Choroid plexus epithelial cell (primary cell): ENCODE measurements at regions not wholly inside any gene's neighbourhood (a gene's known extent, or its start where the extent isn't known, plus 50 kb on each side); places are given as distances from the start of the nearest gene placed in this dataset.

Experiments used
- DNase-seq: peaks from one replicate; pipeline ENCODE4 v3.0.0-alpha.2; 2010; ENCODE audit warnings: low read depth
- H3K4me3 ChIP-seq: 2 replicates; pipeline ENCODE4 v1.5.1; 2011; ENCODE audit warnings: low read depth, mild to moderate bottlenecking, control low read depth, low read length, moderate library complexity
- CTCF ChIP-seq: conservative IDR thresholded peaks from 2 replicates; pipeline ENCODE4 v1.5.1; 2011; ENCODE audit warnings: low read depth, mild to moderate bottlenecking, control low read depth, inconsistent platforms, low read length, moderate library complexity

GRCh38 chr3:110391640-110392395 lies 679.8 kb upstream of the NECTIN3 start:
- TF ChIP-seq CTCF, result no peak
- H3K4me3 ChIP-seq, result no peak overlapping the region
- DNase-seq, result peak; percentile 47

- H3K4me3 ChIP-seq, result no peak overlapping the region
- no peak for TF ChIP-seq CTCF
- no peak for DNase-seq
These were observed 677.7 kb upstream of the NECTIN3 start for GRCh38 chr3:110393941-110394340.

- peak; percentile 32 for DNase-seq
- no peak overlapping the region for H3K4me3 ChIP-seq
- TF ChIP-seq CTCF, result no peak
These were observed 674.5 kb upstream of the NECTIN3 start for GRCh38 chr3:110397115-110397514.

GRCh38 chr3:110400315-110400714 lies 671.3 kb upstream of the NECTIN3 start:
- H3K4me3 ChIP-seq, result no peak overlapping the region
- no peak for TF ChIP-seq CTCF
- no peak for DNase-seq

- no peak for DNase-seq
- no peak for TF ChIP-seq CTCF
- no peak overlapping the region for H3K4me3 ChIP-seq
These were observed 665.6 kb upstream of the NECTIN3 start for GRCh38 chr3:110405830-110406585.

GRCh38 chr3:110413266-110413665 lies 658.4 kb upstream of the NECTIN3 start:
- DNase-seq, result peak; percentile 47
- peak; percentile 33 for TF ChIP-seq CTCF

More at GRCh38 chr3:110413266-110413665, 658.4 kb upstream of the NECTIN3 start:
- H3K4me3 ChIP-seq, result no peak overlapping the region
